ENCODE measurements at regions not wholly inside any gene's neighbourhood (a gene's known extent, or its start where the extent isn't known, plus 50 kb on each side); places are given as distances from the start of the nearest gene placed in this dataset.

DNA sequence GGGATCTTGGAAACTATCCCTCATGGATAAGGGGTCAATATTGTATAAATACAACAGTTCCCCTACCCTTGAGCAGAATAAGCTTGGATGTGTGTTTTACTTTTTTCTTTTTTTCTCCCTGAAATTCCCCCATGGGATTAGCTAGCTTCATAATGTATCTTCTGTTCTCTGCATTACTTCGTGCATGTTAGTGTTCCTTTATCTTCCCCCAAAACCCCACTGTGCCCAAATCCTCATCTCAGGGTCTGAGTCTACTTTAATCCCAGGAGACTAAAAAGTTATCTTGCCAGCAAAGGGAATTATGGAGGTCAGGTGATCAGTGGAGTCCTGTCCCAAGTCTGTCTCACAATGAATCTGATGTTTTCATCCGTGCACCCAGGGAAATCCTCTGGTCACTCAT, 217.5 kb upstream of the CNTNAP4 start:
- TF ChIP-seq, protein P1, sequence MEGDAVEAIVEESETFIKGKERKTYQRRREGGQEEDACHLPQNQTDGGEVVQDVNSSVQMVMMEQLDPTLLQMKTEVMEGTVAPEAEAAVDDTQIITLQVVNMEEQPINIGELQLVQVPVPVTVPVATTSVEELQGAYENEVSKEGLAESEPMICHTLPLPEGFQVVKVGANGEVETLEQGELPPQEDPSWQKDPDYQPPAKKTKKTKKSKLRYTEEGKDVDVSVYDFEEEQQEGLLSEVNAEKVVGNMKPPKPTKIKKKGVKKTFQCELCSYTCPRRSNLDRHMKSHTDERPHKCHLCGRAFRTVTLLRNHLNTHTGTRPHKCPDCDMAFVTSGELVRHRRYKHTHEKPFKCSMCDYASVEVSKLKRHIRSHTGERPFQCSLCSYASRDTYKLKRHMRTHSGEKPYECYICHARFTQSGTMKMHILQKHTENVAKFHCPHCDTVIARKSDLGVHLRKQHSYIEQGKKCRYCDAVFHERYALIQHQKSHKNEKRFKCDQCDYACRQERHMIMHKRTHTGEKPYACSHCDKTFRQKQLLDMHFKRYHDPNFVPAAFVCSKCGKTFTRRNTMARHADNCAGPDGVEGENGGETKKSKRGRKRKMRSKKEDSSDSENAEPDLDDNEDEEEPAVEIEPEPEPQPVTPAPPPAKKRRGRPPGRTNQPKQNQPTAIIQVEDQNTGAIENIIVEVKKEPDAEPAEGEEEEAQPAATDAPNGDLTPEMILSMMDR (IDR thresholded peaks at IDR 0.05; ENCODE audit: insufficient read depth, low read length) = no peak
- no peak for DNase-seq (ENCODE audit: low read depth)
- no peak overlapping the region for H3K4me3 ChIP-seq (ENCODE audit: low read depth, low read length)

DNA sequence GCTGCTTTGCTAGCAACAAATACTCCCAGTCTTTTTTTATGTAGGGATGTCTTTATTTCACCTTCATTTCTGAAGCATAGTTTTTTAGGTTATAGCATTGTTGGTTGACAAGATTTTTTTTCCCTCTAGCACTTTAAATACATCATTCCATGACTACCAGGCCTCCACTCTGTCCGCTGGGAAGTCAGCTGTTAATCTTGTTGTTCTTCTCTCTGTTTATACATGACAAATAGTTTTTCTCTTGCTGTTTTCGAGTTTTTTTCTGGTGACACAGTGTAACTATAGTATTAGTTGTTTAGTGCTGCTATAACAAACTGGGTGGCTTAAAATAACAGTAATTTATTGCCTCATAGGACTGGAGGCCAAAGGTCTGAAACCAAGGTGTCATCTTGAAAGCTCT, 205.5 kb upstream of the CNTNAP4 start:
- no peak overlapping the region for H3K4me3 ChIP-seq (ENCODE audit: low read depth, low read length)
- DNase-seq (ENCODE audit: low read depth) = no peak

DNA sequence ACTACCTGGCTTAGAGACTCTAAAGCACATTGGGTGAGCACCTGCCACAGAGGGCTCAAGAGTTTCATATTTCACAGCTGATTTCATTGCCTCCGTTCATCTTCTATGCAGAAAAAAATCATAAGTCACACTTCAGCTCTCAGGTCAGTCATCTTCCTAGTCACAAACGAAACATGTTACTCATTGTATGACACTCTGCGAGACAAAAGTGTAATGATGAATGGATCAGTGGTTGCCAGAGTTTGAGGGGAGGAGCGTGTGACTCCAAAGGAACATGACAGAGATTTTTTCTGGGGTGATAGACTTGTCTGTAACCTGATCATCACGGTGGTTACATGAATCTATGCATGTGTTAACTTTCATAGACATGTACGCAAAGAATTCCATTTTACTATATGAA, 195.2 kb upstream of the CNTNAP4 start:
- H3K4me3 ChIP-seq (ENCODE audit: low read depth, low read length) = no peak overlapping the region
- TF ChIP-seq, protein P1 (IDR thresholded peaks at IDR 0.05; ENCODE audit: insufficient read depth, low read length) = no peak
- DNase-seq (ENCODE audit: low read depth) = no peak

More for the DNA sequence above, 205.5 kb upstream of the CNTNAP4 start:
- TF ChIP-seq, protein P1 (IDR thresholded peaks at IDR 0.05; ENCODE audit: insufficient read depth, low read length) = no peak

DNA sequence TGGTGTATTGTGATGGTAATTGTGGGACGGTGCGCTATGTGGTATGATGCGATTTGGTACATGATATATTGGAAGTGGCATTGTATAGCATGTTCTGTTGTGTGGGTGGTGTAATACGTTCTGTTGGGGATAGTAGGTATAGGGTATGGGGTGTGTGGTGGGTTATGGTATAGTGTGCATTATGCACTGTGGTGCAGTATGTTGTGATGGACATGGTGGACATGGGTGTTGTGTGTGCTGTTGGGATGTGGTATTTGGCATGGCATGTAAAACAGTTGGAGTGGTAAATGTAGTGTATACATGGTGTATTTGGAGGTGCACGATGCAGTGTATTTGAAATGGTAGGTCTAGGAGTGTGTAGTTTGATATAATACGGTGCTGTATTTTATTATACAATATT, 170.6 kb upstream of the CNTNAP4 start:
- no peak overlapping the region for H3K4me3 ChIP-seq (ENCODE audit: low read depth, low read length)
- TF ChIP-seq, protein P1 (IDR thresholded peaks at IDR 0.05; ENCODE audit: insufficient read depth, low read length) = no peak

DNA sequence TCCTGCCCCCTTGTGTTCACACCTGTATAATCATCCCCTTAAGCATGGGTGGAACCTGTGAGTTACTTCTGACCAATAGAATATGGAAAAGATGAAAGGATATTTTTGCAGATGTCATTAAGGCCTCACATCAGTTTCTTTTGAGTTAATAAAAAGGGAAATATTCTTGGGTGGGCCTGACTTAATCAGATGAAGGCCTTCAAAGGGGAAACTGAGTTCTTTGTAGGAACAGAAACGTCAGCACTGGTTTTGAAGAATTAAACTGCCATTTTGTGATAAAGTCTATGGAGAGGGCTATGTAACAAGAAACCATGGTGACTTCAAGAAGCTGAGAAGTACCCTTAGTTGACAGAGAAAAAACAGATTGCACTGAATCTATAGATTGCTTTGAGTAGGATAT, 168.7 kb upstream of the CNTNAP4 start:
- TF ChIP-seq, protein P1 (IDR thresholded peaks at IDR 0.05; ENCODE audit: insufficient read depth, low read length) = no peak
- no peak overlapping the region for H3K4me3 ChIP-seq (ENCODE audit: low read depth, low read length)
- no peak for DNase-seq (ENCODE audit: low read depth)

More for the DNA sequence above, 170.6 kb upstream of the CNTNAP4 start:
- no peak for DNase-seq (ENCODE audit: low read depth)

DNA sequence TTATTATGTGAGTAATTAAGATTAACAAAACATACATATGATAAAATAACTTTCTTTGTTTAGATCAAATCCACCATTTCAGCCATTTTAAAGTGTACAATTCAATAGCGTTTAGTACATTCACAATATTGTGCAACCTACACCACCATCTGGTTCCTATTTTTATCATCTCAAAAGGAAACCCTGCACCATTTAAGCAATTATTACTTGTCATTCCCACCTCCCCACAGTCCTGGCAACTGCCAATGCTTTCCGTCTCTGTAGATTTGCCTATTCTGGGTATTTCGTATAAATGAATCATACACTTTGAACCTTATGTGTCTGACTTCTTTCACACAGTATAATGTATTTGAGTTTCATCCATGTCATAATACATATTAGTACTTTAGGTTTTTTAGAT, 162.5 kb upstream of the CNTNAP4 start:
- TF ChIP-seq, protein P1 (IDR thresholded peaks at IDR 0.05; ENCODE audit: insufficient read depth, low read length) = no peak
- H3K4me3 ChIP-seq (ENCODE audit: low read depth, low read length) = no peak overlapping the region
- DNase-seq (ENCODE audit: low read depth) = no peak

DNA sequence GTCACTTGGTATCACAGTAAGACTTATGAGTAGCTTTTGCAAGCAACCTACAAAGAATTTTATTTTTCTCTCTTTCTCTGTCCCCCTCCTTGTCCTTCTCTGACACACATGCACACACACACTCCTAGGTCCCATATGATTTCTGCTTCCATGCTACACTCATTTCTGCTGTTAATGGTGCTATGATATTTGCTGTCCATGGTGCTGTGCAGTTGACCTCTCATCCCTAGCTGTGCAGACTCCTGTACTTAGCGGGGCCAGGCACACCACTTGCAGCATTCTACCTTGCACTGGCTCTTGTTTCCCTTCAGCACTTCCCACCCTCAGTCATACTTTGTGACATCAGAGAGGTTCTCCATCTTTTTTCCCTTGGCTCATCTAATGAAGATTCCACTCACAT, 158.9 kb upstream of the CNTNAP4 start:
- TF ChIP-seq, protein P1 (IDR thresholded peaks at IDR 0.05; ENCODE audit: insufficient read depth, low read length) = no peak
- no peak for DNase-seq (ENCODE audit: low read depth)
- H3K4me3 ChIP-seq (ENCODE audit: low read depth, low read length) = no peak overlapping the region
